OCI-LY3 (cell line): ENCODE measurements at regions not wholly inside any gene's neighbourhood (a gene's known extent, or its start where the extent isn't known, plus 50 kb on each side); places are given as distances from the start of the nearest gene placed in this dataset.

Experiments
- CTCF ChIP-seq: fragments of 200-600, 300-600 bp; sonication (generic); IDR thresholded peaks from 2 replicates; pipeline ENCODE4 v1.5.1; 2014; ENCODE audit warnings: antibody characterized with exemption, low read length, low read depth
- EZH2phosphoT487 ChIP-seq: fragments of 200-600 bp; shearing (Covaris generic); IDR thresholded peaks from 2 replicates; pipeline ENCODE4 v1.6.1; 2018; ENCODE audit warnings: antibody characterized with exemption, mixed run types, low read depth

- TF ChIP-seq CTCF (no peak), EZH2phosphoT487 (no peak)
Measured at GRCh38 chr3:152021951-152022461, 148.6 kb downstream of the SUCNR1 start.
